SJCRH30 (cell line): ENCODE measurements at regions not wholly inside any gene's neighbourhood (a gene's known extent, or its start where the extent isn't known, plus 50 kb on each side); places are given as distances from the start of the nearest gene placed in this dataset.

Source experiments
- DNase-seq, 2 experiments: peaks; one replicate each; pipeline ENCODE4 v3.0.0-alpha.2; 2015 to 2020
- H3K27ac ChIP-seq: fragments of 250-450 bp; sonication (Bioruptor Pico); 2 replicates; pipeline ENCODE4 v1.5.1; 2020; ENCODE audit warnings: mild to moderate bottlenecking, moderate library complexity
- H3K27me3 ChIP-seq: fragments of 250-450 bp; sonication (Bioruptor Pico); 2 replicates; pipeline ENCODE4 v1.5.1; 2020; ENCODE audit warnings: mild to moderate bottlenecking, moderate library complexity
- H3K36me3 ChIP-seq: fragments of 250-450 bp; sonication (Bioruptor Pico); 2 replicates; pipeline ENCODE4 v1.5.1; 2020; ENCODE audit warnings: mild to moderate bottlenecking, moderate library complexity
- H3K4me1 ChIP-seq: fragments of 250-450 bp; sonication (Bioruptor Pico); 2 replicates; pipeline ENCODE4 v1.5.1; 2020; ENCODE audit warnings: mild to moderate bottlenecking, moderate library complexity
- H3K4me3 ChIP-seq: fragments of 250-450 bp; sonication (Bioruptor Pico); 2 replicates; pipeline ENCODE4 v1.5.1; 2020; ENCODE audit warnings: mild to moderate bottlenecking, moderate library complexity
- H3K9me3 ChIP-seq: fragments of 250-450 bp; sonication (Bioruptor Pico); replicated peaks from 2 replicates; pipeline ENCODE4 v1.5.1; 2020; ENCODE audit warnings: mild to moderate bottlenecking, moderate library complexity

DNA sequence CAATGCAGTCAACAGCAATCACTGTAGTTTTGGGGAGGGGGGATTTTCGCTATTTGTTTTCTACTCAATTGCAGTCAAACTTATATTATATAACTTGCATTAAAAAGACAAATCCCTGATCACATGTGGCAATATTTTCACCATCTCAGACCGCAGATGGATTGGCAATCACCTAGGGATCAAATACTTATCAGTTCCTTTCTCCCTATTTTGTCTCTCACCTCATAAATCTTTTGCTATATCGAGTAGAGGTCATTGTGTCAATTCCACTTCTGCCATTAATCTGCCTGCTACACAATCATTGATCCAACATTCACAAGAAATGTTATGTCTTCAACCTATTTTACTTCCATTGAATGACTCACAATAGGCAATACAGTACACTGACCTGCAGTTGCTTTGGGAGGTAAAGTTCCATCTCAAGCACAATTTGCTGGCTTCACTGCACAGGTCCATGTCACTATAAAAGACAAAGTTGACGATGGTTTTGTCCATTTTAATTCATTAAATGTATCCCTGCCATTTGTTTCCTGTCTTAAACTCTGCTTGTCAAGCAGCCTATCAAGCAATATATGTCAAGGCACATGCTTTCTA is 415.8 kb upstream of the PCDH9 start:
- Histone ChIP-seq H3K27ac (no peak overlapping the region), H3K27me3 (no peaks in the 10 kb centered on the region), H3K36me3 (no peaks in the 10 kb centered on the region), H3K4me1 (no peaks in the 10 kb centered on the region), H3K4me3 (no peak overlapping the region), H3K9me3 (no peaks in the 10 kb centered on the region)
- no peak for DNase-seq

DNA sequence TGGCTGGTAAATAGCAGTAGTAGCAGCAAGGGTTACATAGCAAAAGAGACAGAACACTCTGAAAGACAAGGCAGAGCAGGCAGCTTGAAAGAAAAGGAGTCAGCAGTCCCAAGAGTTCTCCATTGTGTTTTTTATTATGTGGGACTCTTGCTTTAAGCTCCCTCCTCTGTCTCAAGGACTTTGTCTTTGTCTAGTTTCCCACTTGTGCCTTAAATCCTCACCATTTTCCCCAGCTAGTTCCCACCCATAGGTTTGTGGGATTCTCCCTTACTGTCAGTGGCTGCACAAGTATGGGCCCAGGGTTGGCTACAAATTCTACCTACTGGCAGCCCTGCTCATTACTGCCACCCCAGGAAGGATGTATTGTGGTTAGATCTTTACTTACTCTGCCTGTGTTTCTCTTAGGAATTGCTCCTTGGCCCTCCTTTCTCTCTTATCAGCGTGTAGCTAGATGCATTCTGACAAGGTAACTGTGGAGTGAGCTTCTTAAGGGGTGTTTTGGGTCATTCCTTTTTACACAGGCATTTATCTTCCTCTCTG is 413.4 kb upstream of the PCDH9 start:
- H3K36me3 ChIP-seq, result no peaks in the 10 kb centered on the region
- no peak overlapping the region for H3K4me3 ChIP-seq
- H3K27me3 ChIP-seq, result no peaks in the 10 kb centered on the region
- no peak for DNase-seq
- no peaks in the 10 kb centered on the region for H3K9me3 ChIP-seq
- no peaks in the 10 kb centered on the region for H3K4me1 ChIP-seq
- H3K27ac ChIP-seq, result no peak overlapping the region

DNA sequence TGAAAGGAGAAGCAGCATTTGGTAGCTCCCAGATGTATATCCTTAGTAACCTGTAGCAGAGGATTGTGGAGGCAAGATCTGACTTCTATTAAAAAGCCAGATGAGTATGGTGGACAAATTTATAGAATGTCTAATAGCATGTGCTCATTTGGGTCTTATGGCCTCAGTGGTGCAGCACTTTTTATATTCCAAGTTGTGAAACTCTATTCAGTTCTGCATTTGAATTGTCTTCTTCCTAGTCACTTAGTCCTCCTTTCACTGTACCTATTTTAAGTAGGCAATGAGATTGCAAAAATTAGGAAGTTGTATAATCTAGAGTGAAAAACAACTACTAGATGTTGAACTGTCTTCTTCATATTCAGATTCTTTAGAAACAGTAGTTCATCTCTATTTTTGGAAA is 412.5 kb upstream of the PCDH9 start:
- Histone ChIP-seq H3K27ac (no peak overlapping the region), H3K36me3 (no peaks in the 10 kb centered on the region)
- no peak for DNase-seq

DNA sequence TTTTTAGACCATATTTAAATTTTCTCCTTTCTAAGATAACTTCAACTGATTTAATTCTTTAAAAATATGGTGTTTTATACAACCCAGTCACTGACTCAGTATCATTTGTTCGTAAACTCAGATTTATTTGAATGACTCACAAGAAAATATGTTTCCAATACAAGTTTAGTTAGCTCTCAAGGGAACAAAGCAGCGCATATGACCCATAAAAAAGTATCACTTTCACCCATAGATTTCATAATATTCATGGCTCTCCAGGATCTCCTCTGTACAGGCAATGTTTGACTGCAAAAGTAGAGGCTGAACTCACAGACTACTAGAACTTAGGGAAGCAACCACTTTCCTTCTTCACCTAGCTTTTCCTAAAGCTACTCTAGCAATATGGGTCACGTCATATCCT is 405.6 kb upstream of the PCDH9 start:
- Histone ChIP-seq H3K4me1 (no peaks in the 10 kb centered on the region), H3K36me3 (no peaks in the 10 kb centered on the region), H3K27ac (no peak overlapping the region), H3K9me3 (no peaks in the 10 kb centered on the region), H3K4me3 (no peak overlapping the region), H3K27me3 (no peaks in the 10 kb centered on the region)
- DNase-seq, result no peak

More for the DNA sequence above, 412.5 kb upstream of the PCDH9 start:
- H3K4me3 ChIP-seq, result no peak overlapping the region
- no peaks in the 10 kb centered on the region for H3K9me3 ChIP-seq
- no peaks in the 10 kb centered on the region for H3K4me1 ChIP-seq
- H3K27me3 ChIP-seq, result no peaks in the 10 kb centered on the region

DNA sequence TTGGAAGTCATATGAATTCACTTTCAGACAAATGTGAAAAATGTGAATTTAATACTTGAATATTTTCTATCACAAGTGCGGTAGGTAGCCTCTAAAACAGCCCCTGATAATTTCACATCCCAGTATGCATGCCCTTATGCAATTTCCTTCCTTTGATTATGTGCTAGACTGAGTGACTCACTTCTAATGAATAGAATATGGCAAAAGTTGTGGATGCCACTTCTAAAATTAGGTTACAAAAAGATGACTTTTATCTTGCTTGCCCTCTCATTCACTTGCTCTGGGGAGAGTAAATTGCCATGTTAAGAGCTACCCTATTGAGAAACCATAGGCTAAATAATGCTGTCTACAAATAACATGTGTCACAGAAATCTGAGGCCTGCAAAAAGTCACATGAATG is 402.5 kb upstream of the PCDH9 start:
- H3K27me3 ChIP-seq, result no peaks in the 10 kb centered on the region
- no peaks in the 10 kb centered on the region for H3K36me3 ChIP-seq
- no peaks in the 10 kb centered on the region for H3K4me1 ChIP-seq
- H3K4me3 ChIP-seq, result no peak overlapping the region
- H3K27ac ChIP-seq, result no peak overlapping the region
- no peaks in the 10 kb centered on the region for H3K9me3 ChIP-seq
- no peak for DNase-seq

DNA sequence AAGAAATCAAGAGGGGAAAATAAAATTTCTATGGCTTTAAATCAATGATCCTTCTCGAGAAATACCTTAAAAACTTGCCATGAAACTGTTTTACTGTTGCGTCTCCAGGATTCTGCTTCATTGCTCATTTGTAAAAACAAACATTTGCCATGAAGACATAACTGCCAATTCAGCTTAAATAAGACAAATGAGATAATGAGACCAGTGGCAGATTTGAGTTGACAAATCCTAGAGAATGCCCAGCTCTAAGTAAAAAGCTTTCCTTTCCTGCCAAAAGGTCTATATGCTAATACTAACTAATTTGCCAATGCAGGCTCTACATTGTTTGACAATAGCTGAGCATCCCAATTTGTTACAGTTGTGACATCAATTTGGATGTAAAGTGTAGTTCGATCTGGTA is 400.5 kb upstream of the PCDH9 start:
- no peak for DNase-seq

DNA sequence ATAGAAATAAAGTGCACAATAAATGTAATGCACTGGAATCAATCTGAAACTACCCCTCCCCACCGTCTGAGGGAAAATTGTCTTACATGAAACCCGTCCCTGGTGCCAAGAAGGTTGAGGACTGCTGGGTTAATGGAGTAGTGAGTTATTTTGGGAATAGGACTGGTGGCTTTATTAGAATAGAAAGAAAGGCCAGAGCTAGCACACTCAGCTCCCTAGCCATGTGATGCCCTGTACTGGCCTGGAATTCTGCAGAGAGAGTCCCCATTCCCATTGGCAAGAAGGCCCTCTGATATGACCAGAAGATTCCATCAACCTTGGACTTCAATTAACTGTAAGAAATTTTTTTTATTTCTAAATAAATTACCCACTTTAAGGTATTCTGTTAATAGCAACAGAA is 393.5 kb upstream of the PCDH9 start:
- H3K9me3 ChIP-seq, result no peaks in the 10 kb centered on the region
- H3K27ac ChIP-seq, result no peak overlapping the region
- H3K36me3 ChIP-seq, result no peaks in the 10 kb centered on the region
- H3K4me1 ChIP-seq, result peaks cover 4% of the 10 kb centered on the region; the same call in 1 of the 2 replicates
- DNase-seq, result no peak
- no peak overlapping the region for H3K4me3 ChIP-seq
- no peaks in the 10 kb centered on the region for H3K27me3 ChIP-seq

More for the DNA sequence above, 400.5 kb upstream of the PCDH9 start:
- no peak overlapping the region for H3K4me3 ChIP-seq
- H3K9me3 ChIP-seq, result no peaks in the 10 kb centered on the region
- no peaks in the 10 kb centered on the region for H3K36me3 ChIP-seq
- no peaks in the 10 kb centered on the region for H3K4me1 ChIP-seq
- H3K27ac ChIP-seq, result no peak overlapping the region
- H3K27me3 ChIP-seq, result no peaks in the 10 kb centered on the region

DNA sequence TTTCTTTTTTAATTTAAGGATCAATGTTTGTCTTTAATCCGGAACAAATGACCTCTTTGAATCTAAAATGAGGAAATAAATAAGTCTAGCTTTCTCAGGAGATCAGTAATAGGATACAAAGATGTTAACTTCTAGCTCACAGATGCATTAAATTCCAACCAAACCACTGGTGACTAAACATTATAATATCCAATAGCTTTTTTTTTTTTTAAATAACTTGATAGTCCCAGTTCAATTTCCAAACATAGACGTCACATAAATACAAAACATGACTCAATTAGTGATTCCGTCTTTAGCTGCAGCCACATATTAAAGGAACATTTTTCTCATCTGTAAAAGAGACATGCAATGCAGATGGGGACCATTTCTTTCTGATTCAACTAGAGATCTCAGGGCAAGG is 390.5 kb upstream of the PCDH9 start:
- no peak for DNase-seq
- H3K4me1 ChIP-seq, result peaks cover 4% of the 10 kb centered on the region; the same call in 1 of the 2 replicates
- no peaks in the 10 kb centered on the region for H3K9me3 ChIP-seq
- no peaks in the 10 kb centered on the region for H3K36me3 ChIP-seq
- H3K27ac ChIP-seq, result no peak overlapping the region
- H3K27me3 ChIP-seq, result no peaks in the 10 kb centered on the region
- H3K4me3 ChIP-seq, result no peak overlapping the region

DNA sequence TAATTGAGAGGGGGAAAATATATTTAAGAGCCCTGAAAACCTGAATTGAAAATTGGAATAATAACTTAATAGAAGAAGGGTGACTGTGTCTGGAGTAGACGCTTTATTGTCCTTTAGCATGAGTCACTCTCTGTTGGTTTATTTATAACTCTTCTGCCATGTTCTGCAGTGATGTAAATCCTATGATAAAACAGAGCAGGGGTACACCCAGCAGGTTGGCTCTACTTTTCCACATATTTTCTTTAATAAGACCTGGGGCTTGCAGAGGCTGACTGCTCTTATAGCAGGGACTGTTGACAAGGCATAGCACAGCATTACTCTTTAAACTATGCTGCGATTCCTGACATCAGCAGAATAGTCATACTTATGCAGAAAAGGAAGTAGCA is 389.9 kb upstream of the PCDH9 start:
- peaks cover 4% of the 10 kb centered on the region; the same call in 1 of the 2 replicates for H3K4me1 ChIP-seq
- H3K36me3 ChIP-seq, result no peaks in the 10 kb centered on the region
- no peaks in the 10 kb centered on the region for H3K9me3 ChIP-seq
- no peak overlapping the region for H3K4me3 ChIP-seq
- H3K27ac ChIP-seq, result no peak overlapping the region
- no peaks in the 10 kb centered on the region for H3K27me3 ChIP-seq
- no peak for DNase-seq

DNA sequence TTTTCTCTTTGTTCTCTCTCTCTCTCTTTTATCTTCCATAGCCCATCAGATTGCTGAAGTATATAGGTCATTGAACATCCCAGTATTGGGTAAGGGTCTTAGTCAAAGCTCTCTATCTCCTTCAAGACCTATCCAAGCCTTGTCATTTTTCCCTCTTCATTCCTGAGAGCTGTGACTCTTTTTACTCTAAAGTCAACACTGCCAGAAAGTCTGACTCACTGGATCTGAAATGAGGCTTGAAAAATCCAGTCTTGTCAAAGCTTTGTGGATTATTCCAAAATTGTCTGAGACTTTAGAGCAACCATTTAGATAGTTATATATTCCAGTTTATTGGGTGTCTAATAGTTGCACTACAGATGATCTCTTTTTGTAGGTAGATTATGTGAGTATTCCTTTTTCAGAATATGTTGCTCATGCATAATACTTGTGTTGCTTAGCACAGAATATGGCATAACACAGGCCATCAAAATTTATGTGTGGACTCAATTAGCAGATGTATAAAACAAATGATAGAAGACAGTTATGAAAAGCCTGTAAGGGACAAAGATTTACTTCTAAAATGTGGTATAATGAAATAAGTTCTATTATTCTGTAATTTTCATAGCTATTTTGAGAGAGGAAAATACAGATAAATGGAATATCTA is 389.3 kb upstream of the PCDH9 start:
- Histone ChIP-seq H3K4me1 (peaks cover 4% of the 10 kb centered on the region; the same call in 1 of the 2 replicates), H3K27ac (no peak overlapping the region), H3K9me3 (no peaks in the 10 kb centered on the region), H3K36me3 (no peaks in the 10 kb centered on the region), H3K27me3 (no peaks in the 10 kb centered on the region), H3K4me3 (no peak overlapping the region)
- no peak for DNase-seq

DNA sequence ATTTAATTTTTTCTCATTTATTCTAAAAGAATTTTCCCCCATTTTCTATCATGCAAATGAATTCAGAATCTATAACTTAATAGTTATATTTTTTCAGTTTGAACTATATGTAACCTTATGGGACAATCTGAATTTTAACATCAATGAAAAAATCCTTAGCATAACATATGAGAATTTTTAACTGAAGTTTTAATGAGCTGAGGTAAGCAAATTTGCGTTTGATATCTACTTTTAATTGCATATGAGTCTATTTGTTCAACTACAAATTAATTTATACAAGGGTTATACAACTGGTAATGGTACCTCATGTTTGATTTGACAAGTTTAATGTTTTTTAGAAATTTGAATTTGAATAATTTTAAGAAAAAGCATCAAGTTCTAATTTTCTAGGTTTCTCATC is 384.4 kb upstream of the PCDH9 start:
- Histone ChIP-seq H3K36me3 (no peaks in the 10 kb centered on the region), H3K9me3 (no peaks in the 10 kb centered on the region), H3K27me3 (no peaks in the 10 kb centered on the region), H3K4me1 (no peaks in the 10 kb centered on the region), H3K27ac (no peak overlapping the region), H3K4me3 (no peak overlapping the region)
- no peak for DNase-seq

DNA sequence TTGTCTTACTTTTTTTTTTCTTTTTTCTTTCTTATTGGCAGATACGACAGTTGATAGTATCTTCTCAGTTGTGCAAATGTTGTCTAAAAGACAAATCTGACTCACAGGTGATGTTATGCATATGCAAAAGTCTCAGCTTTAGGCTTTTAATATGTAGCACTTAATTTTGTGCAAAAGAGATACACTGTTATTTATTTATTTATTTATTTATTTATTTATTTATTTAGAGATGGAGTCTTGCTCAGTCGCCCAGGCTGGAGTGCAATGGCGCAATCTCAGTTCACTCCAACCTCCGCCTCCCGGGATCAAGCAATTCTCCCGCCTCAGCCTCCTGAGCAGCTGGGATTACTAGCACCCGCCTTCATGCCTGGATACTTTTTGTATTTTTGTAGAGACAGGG is 383.9 kb upstream of the PCDH9 start:
- no peaks in the 10 kb centered on the region for H3K4me1 ChIP-seq
- no peaks in the 10 kb centered on the region for H3K9me3 ChIP-seq
- H3K27me3 ChIP-seq, result no peaks in the 10 kb centered on the region
- no peak for DNase-seq
- no peak overlapping the region for H3K27ac ChIP-seq
- no peak overlapping the region for H3K4me3 ChIP-seq
- H3K36me3 ChIP-seq, result no peaks in the 10 kb centered on the region

DNA sequence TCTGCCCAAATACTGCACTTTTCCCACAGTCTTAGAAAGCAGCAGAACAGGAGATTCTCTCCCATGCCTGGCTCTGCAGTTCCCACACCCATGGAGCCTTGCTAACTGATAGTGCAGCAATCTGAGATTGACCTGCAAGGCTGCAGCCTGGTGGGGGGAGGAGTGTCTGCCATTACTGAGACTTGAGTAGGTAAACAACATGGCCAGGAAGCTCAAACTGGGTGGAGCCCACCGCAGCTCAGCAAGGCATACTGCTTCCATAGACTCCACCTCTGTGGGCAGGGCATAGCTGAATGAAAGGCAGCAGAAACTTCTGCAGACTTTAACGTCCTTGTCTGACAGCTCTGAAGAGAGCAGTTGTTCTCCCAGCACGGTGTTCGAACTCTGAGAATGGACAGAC is 358.5 kb upstream of the PCDH9 start:
- Histone ChIP-seq H3K36me3 (no peaks in the 10 kb centered on the region), H3K4me1 (no peaks in the 10 kb centered on the region), H3K9me3 (no peaks in the 10 kb centered on the region), H3K27me3 (no peaks in the 10 kb centered on the region), H3K4me3 (peak overlapping the region; percentile 17; the same call in 1 of the 2 replicates), H3K27ac (no peak overlapping the region)
- DNase-seq, result peak in 1 of 2 experiments; percentile 2

DNA sequence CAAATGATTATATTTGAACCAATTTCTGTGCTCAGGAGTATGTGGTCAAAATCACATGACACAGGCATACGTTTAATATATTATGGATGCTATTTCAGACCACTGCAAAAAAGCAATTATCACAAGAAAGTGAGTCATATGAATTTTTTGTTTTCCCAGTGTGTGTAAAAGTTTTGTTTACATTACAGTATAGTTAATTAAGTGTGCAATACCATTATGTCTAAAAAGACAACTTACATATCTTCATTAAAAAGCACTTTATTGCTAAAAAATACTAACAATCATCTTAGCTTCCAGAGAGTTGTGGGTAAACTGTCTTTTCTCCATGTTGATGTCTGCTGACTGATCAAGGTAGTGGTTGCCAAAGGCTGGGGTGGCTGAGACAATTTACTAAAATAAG is 347.2 kb upstream of the PCDH9 start:
- Histone ChIP-seq H3K27ac (no peak overlapping the region), H3K4me1 (no peaks in the 10 kb centered on the region), H3K36me3 (no peaks in the 10 kb centered on the region), H3K9me3 (no peaks in the 10 kb centered on the region), H3K4me3 (no peak overlapping the region), H3K27me3 (no peaks in the 10 kb centered on the region)
- DNase-seq, result no peak

DNA sequence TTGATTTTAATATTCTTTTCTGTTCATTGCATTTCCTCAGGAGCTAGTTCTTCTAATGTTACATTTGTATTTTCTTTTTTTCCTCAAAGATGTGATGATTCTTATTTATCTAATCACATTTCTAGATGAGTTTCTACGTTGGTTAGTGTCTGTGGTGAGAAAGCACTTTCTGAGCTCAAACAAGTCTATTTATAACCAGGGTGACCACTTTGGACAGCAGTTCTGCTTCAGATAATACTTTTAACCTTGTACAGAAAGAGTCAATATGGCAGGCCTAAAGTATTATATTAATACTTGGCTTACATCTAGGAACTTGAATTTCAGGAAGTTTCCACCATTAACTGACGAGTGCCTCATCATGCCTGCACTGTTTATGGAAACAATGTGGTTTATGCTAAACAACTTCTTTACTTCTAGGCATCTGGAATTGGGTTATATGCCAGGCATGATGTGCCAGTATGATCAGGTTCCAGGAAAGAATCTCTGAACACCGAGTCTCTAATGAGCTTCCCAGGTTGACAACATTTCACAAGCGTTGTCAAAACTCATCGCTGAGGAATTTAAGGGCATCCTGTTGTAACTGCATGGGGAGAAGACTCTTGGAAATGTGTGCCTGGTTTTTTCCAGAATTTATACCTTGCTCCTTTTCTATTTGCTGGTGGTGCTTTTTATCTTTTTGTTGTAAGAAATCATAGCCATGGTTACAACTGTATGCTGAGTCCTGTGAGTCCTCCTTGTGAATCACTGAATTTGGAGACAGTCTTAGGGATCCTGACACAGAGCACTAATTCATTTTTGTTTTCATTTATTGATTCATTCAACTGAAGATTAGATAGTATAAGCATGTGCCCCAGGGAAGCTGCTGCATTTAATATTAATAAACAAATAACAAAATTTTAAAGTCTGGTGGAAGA is 344.4 kb upstream of the PCDH9 start:
- Histone ChIP-seq H3K27me3 (no peaks in the 10 kb centered on the region), H3K9me3 (no peaks in the 10 kb centered on the region; the same call in 1 of the 2 replicates), H3K27ac (no peak overlapping the region), H3K4me1 (no peaks in the 10 kb centered on the region), H3K36me3 (no peaks in the 10 kb centered on the region), H3K4me3 (no peak overlapping the region)
- no peak for DNase-seq
